ENCODE measurements at regions not wholly inside any gene's neighbourhood (a gene's known extent, or its start where the extent isn't known, plus 50 kb on each side); places are given as distances from the start of the nearest gene placed in this dataset.

DNA sequence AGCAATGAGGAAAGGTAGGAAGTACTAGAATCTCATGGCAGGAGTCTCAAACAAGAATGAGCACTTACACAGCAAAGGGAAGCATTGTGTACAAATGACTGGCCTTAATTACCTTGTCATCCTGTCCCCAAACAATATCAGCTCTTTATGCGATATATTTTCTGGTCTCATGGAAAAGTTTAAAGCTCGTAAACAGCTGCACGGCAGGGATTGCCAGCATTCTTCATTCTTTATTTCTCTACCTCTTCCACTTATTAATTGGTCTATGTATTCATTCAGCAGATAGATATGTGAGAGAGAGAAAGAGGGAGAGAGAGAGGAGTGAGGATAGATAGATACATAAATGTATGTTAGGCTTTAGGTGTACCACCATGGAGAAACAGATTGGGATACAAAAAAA, 155.8 kb upstream of the FAT4 start:
- no peak for TF ChIP-seq POLR2A (IDR thresholded peaks at IDR 0.05; ENCODE audit: low read length)
- no peak for TF ChIP-seq GATA1 (IDR thresholded peaks at IDR 0.05; ENCODE audit: low read depth, low read length)

Measured in erythroblast (primary cell).